ENCODE measurements at regions not wholly inside any gene's neighbourhood (a gene's known extent, or its start where the extent isn't known, plus 50 kb on each side); places are given as distances from the start of the nearest gene placed in this dataset.

DNA sequence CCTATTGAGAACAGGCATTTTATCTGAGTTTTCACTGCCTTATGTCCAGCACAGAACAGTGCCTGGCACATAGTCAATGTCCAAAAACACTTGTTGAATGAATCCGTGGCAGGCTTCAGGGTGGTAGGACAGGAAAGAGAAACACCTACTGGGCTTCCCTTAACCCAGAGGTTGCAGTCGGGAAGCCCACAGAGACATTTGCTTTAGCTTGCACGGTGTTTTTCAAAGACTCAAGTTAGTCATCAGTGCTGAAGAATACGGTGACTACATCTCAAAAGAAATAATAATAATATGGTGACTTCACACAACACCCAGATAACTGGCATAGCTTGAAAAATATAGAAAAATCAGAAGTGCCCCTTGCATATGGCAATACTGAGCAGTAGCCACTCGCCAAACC is 160.4 kb downstream of the CD83 start:
- H3K36me3 ChIP-seq = no peaks in the 10 kb centered on the region
- TF ChIP-seq, protein P1, sequence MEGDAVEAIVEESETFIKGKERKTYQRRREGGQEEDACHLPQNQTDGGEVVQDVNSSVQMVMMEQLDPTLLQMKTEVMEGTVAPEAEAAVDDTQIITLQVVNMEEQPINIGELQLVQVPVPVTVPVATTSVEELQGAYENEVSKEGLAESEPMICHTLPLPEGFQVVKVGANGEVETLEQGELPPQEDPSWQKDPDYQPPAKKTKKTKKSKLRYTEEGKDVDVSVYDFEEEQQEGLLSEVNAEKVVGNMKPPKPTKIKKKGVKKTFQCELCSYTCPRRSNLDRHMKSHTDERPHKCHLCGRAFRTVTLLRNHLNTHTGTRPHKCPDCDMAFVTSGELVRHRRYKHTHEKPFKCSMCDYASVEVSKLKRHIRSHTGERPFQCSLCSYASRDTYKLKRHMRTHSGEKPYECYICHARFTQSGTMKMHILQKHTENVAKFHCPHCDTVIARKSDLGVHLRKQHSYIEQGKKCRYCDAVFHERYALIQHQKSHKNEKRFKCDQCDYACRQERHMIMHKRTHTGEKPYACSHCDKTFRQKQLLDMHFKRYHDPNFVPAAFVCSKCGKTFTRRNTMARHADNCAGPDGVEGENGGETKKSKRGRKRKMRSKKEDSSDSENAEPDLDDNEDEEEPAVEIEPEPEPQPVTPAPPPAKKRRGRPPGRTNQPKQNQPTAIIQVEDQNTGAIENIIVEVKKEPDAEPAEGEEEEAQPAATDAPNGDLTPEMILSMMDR (IDR thresholded peaks at IDR 0.05) = no peak
- H3K27me3 ChIP-seq = no peaks in the 10 kb centered on the region
- H3K4me1 ChIP-seq = peaks cover 5 to 11% of the 10 kb centered on the region in 2 donors
- intact Hi-C loops (cut with DNase I) = no loop called here
- H3K4me3 ChIP-seq = no peak overlapping the region
- no peak overlapping the region for H3K27ac ChIP-seq
- DNase-seq (ENCODE audit: low spot score in 2 of 2) = no peak
- H3K9me3 ChIP-seq = peaks cover 0 to 6% of the 10 kb centered on the region in 2 donors

GRCh38 chr6:14278446-14278845 is 160.9 kb downstream of the CD83 start:
- Histone ChIP-seq H3K27ac (no peak overlapping the region), H3K27me3 (no peaks in the 10 kb centered on the region), H3K4me1 (peaks cover 5 to 11% of the 10 kb centered on the region in 2 donors), H3K4me3 (no peak overlapping the region), H3K9me3 (peaks cover 0 to 6% of the 10 kb centered on the region in 2 donors), H3K36me3 (no peaks in the 10 kb centered on the region)
- intact Hi-C loops (cut with DNase I) = no loop called here
- TF ChIP-seq, protein P1 (IDR thresholded peaks at IDR 0.05) = no peak
- no peak for DNase-seq (ENCODE audit: low spot score in 2 of 2)

- Histone ChIP-seq H3K4me1 (peaks cover 5 to 16% of the 10 kb centered on the region in 2 donors), H3K9me3 (peaks cover 0 to 6% of the 10 kb centered on the region in 2 donors), H3K36me3 (no peaks in the 10 kb centered on the region), H3K27ac (no peak overlapping the region), H3K4me3 (no peak overlapping the region), H3K27me3 (no peaks in the 10 kb centered on the region)
- no peak for DNase-seq (ENCODE audit: low spot score in 2 of 2)
- TF ChIP-seq, protein P1 (IDR thresholded peaks at IDR 0.05) = no peak
- intact Hi-C loops (cut with DNase I) = no loop called here
Observed at GRCh38 chr6:14280006-14280510, 162.5 kb downstream of the CD83 start.

GRCh38 chr6:14280766-14281293 is 163.3 kb downstream of the CD83 start:
- TF ChIP-seq, protein P1 (IDR thresholded peaks at IDR 0.05) = no peak
- no peak overlapping the region for H3K4me3 ChIP-seq
- H3K36me3 ChIP-seq = no peaks in the 10 kb centered on the region
- no peak for DNase-seq (ENCODE audit: low spot score in 2 of 2)
- intact Hi-C loops (cut with DNase I) = no loop called here
- peaks cover 0 to 13% of the 10 kb centered on the region in 2 donors for H3K4me1 ChIP-seq
- H3K27me3 ChIP-seq = no peaks in the 10 kb centered on the region
- H3K27ac ChIP-seq = no peak overlapping the region
- H3K9me3 ChIP-seq = peaks cover 0 to 6% of the 10 kb centered on the region in 2 donors

GRCh38 chr6:14281811-14282660 is 164.5 kb downstream of the CD83 start:
- intact Hi-C loops (cut with DNase I) = no loop called here
- Histone ChIP-seq H3K27ac (no peak overlapping the region), H3K36me3 (no peaks in the 10 kb centered on the region), H3K4me3 (no peak overlapping the region), H3K4me1 (peaks cover 4 to 22% of the 10 kb centered on the region in 2 donors), H3K27me3 (no peaks in the 10 kb centered on the region), H3K9me3 (peaks cover 0 to 6% of the 10 kb centered on the region in 2 donors)
- no peak for DNase-seq (ENCODE audit: low spot score in 2 of 2)
- TF ChIP-seq, protein P1 (IDR thresholded peaks at IDR 0.05) = no peak
